ENCODE measurements at regions not wholly inside any gene's neighbourhood (a gene's known extent, or its start where the extent isn't known, plus 50 kb on each side); places are given as distances from the start of the nearest gene placed in this dataset.

DNA sequence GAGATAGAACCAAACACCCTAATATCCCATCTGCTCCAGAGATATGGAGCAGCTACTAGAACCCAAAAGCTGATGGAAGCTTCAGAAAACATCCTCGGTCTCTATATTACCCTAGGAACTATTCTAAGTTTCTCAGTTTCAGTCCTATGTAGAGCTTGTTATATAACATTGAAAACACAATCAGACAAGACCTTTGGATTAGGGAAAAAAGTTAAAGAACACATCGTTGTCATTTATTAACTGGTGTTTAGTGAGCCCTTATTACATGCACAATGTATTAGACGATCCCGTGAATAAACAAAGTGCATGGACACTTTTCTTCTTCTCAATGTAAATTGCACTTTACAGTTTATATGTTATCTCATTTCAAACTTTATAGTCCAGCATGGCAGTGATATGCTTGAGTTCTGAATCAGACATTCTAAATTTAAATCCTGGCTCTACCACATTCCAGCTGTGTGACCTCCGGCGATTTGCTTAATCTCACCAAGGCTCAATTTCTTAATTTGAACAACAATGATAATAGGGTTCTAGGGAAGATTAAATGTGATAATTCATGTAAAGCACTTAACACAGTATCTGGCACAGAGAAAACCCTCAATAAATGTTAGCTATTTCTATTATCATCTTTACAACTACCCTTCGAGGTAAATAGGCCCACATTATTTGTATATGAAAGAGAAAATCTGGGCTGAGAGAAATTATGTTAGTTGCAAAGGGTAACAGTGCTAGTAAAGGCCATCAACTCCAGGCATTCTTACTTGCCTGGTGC, 83.6 kb upstream of the PIK3C3 start:
- TF ChIP-seq ZNF274 (IDR thresholded peaks at IDR 0.05; ENCODE audit: low read depth, low read length) (no peak), SUZ12 (IDR thresholded peaks at IDR 0.05; ENCODE audit: extremely low read depth, insufficient read depth, insufficient read length) (no peak), YY1 (IDR thresholded peaks at IDR 0.05; ENCODE audit: insufficient read depth, insufficient read length) (no peak)

All from NT2/D1 (cell line).